ENCODE measurements at regions not wholly inside any gene's neighbourhood (a gene's known extent, or its start where the extent isn't known, plus 50 kb on each side); places are given as distances from the start of the nearest gene placed in this dataset.

- TF ChIP-seq CTCF (IDR thresholded peaks at IDR 0.05): no peak
- peaks cover 7% of the 10 kb centered on the region for H3K4me1 Mint-ChIP-seq (ENCODE audit: low read depth)
- no peak overlapping the region for H3K4me3 Mint-ChIP-seq (ENCODE audit: unreplicated experiment)
- peaks cover 6% of the 10 kb centered on the region for H3K9me3 Mint-ChIP-seq (ENCODE audit: low read depth)
- no peaks in the 10 kb centered on the region for H3K27me3 Mint-ChIP-seq (ENCODE audit: low read depth)
- DNase-seq (ENCODE audit: low spot score): no peak
- H3K36me3 Mint-ChIP-seq (ENCODE audit: low read depth): peaks cover 2% of the 10 kb centered on the region
- no peak overlapping the region for H3K27ac Mint-ChIP-seq (ENCODE audit: unreplicated experiment)
Measured at GRCh38 chr10:4519658-4520402, 306.2 kb upstream of the AKR1E2 start.

GRCh38 chr10:4517746-4518145, 308.3 kb upstream of the AKR1E2 start:
- Mint-ChIP-seq H3K36me3 (ENCODE audit: low read depth) (peaks cover 2% of the 10 kb centered on the region), H3K9me3 (ENCODE audit: low read depth) (peaks cover 6% of the 10 kb centered on the region), H3K4me3 (ENCODE audit: unreplicated experiment) (no peak overlapping the region), H3K27me3 (ENCODE audit: low read depth) (no peaks in the 10 kb centered on the region), H3K4me1 (ENCODE audit: low read depth) (peaks cover 11% of the 10 kb centered on the region), H3K27ac (ENCODE audit: unreplicated experiment) (no peak overlapping the region)
- TF ChIP-seq CTCF (IDR thresholded peaks at IDR 0.05): no peak
- DNase-seq (ENCODE audit: low spot score): no peak

DNA sequence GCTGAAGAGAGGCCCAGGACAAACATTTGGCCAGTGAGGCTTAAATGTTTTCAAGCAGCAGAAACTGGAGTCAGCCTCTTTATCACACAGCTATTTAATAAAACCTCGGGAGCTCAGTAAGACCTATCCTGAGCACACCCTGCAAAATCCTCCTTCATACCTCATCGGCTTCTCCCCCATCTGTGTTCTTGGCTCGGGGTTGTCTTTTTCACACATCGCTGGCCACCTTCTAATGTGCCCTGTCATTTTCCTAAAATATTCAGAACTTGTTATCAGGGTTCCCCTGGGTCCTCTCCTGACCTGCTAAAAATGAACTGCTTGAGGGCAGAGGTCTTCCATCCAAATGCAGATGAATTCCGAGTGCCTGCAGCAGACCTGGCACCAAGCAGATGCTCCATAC, 310.3 kb upstream of the AKR1E2 start:
- H3K27me3 Mint-ChIP-seq (ENCODE audit: low read depth): no peaks in the 10 kb centered on the region
- H3K9me3 Mint-ChIP-seq (ENCODE audit: low read depth): peaks cover 6% of the 10 kb centered on the region
- H3K4me1 Mint-ChIP-seq (ENCODE audit: low read depth): peaks cover 19% of the 10 kb centered on the region
- no peak for DNase-seq (ENCODE audit: low spot score)
- no peak overlapping the region for H3K27ac Mint-ChIP-seq (ENCODE audit: unreplicated experiment)
- TF ChIP-seq CTCF (IDR thresholded peaks at IDR 0.05): no peak
- H3K4me3 Mint-ChIP-seq (ENCODE audit: unreplicated experiment): no peak overlapping the region
- peaks cover 2% of the 10 kb centered on the region for H3K36me3 Mint-ChIP-seq (ENCODE audit: low read depth)

GRCh38 chr10:4514445-4515108, 311.4 kb upstream of the AKR1E2 start:
- no peak for DNase-seq (ENCODE audit: low spot score)
- peaks cover 12% of the 10 kb centered on the region for H3K4me1 Mint-ChIP-seq (ENCODE audit: low read depth)
- no peak overlapping the region for H3K4me3 Mint-ChIP-seq (ENCODE audit: unreplicated experiment)

More at GRCh38 chr10:4514445-4515108, 311.4 kb upstream of the AKR1E2 start:
- H3K9me3 Mint-ChIP-seq (ENCODE audit: low read depth): peaks cover 6% of the 10 kb centered on the region
- H3K27me3 Mint-ChIP-seq (ENCODE audit: low read depth): no peaks in the 10 kb centered on the region
- H3K27ac Mint-ChIP-seq (ENCODE audit: unreplicated experiment): no peak overlapping the region
- peaks cover 2% of the 10 kb centered on the region for H3K36me3 Mint-ChIP-seq (ENCODE audit: low read depth)
- TF ChIP-seq CTCF (IDR thresholded peaks at IDR 0.05): no peak

Measured in chondrocyte (in vitro differentiated cells).